ENCODE measurements at regions not wholly inside any gene's neighbourhood (a gene's known extent, or its start where the extent isn't known, plus 50 kb on each side); places are given as distances from the start of the nearest gene placed in this dataset.

GRCh38 chr19:30318261-30318660 is 53.9 kb upstream of the ZNF536 start:
- no peak for DNase-seq
- TF ChIP-seq CTCF (IDR thresholded peaks at IDR 0.05), result no peak
- H3K27me3 Mint-ChIP-seq (ENCODE audit: low read depth, poor library complexity), result peaks cover 14% of the 10 kb centered on the region
- H3K4me3 Mint-ChIP-seq, result no peak overlapping the region
- no peaks in the 10 kb centered on the region for H3K4me1 Mint-ChIP-seq
- H3K9me3 Mint-ChIP-seq, result no peaks in the 10 kb centered on the region
- H3K36me3 Mint-ChIP-seq (ENCODE audit: low read depth), result no peaks in the 10 kb centered on the region
- H3K27ac Mint-ChIP-seq, result no peak overlapping the region

GRCh38 chr19:30318936-30319335 is 53.2 kb upstream of the ZNF536 start:
- Mint-ChIP-seq H3K27me3 (ENCODE audit: low read depth, poor library complexity) (peaks cover 18% of the 10 kb centered on the region), H3K4me3 (no peak overlapping the region), H3K27ac (no peak overlapping the region), H3K9me3 (no peaks in the 10 kb centered on the region), H3K4me1 (no peaks in the 10 kb centered on the region), H3K36me3 (ENCODE audit: low read depth) (no peaks in the 10 kb centered on the region)
- no peak for TF ChIP-seq CTCF (IDR thresholded peaks at IDR 0.05)
- DNase-seq, result no peak

- Mint-ChIP-seq H3K4me1 (no peaks in the 10 kb centered on the region), H3K27me3 (ENCODE audit: low read depth, poor library complexity) (peaks cover 20% of the 10 kb centered on the region), H3K9me3 (no peaks in the 10 kb centered on the region), H3K36me3 (ENCODE audit: low read depth) (no peaks in the 10 kb centered on the region), H3K27ac (no peak overlapping the region), H3K4me3 (no peak overlapping the region)
- DNase-seq, result no peak
- TF ChIP-seq CTCF (IDR thresholded peaks at IDR 0.05), result no peak
Measured at GRCh38 chr19:30319411-30319810, 52.8 kb upstream of the ZNF536 start.

- H3K9me3 Mint-ChIP-seq, result no peaks in the 10 kb centered on the region
- no peak for DNase-seq
- H3K27ac Mint-ChIP-seq, result no peak overlapping the region
- H3K4me1 Mint-ChIP-seq, result no peaks in the 10 kb centered on the region
- TF ChIP-seq CTCF (IDR thresholded peaks at IDR 0.05), result no peak
- no peaks in the 10 kb centered on the region for H3K36me3 Mint-ChIP-seq (ENCODE audit: low read depth)
- no peak overlapping the region for H3K4me3 Mint-ChIP-seq
- H3K27me3 Mint-ChIP-seq (ENCODE audit: low read depth, poor library complexity), result peaks cover 20% of the 10 kb centered on the region
Measured at GRCh38 chr19:30319876-30320275, 52.3 kb upstream of the ZNF536 start.

GRCh38 chr19:30320466-30320865 is 51.7 kb upstream of the ZNF536 start:
- no peak overlapping the region for H3K27ac Mint-ChIP-seq
- no peak for DNase-seq
- H3K27me3 Mint-ChIP-seq (ENCODE audit: low read depth, poor library complexity), result peaks cover 20% of the 10 kb centered on the region
- no peaks in the 10 kb centered on the region for H3K36me3 Mint-ChIP-seq (ENCODE audit: low read depth)
- H3K4me3 Mint-ChIP-seq, result no peak overlapping the region
- no peak for TF ChIP-seq CTCF (IDR thresholded peaks at IDR 0.05)
- H3K4me1 Mint-ChIP-seq, result no peaks in the 10 kb centered on the region
- no peaks in the 10 kb centered on the region for H3K9me3 Mint-ChIP-seq

GRCh38 chr19:30320916-30321315 is 51.3 kb upstream of the ZNF536 start:
- peaks cover 20% of the 10 kb centered on the region for H3K27me3 Mint-ChIP-seq (ENCODE audit: low read depth, poor library complexity)

More at GRCh38 chr19:30320916-30321315, 51.3 kb upstream of the ZNF536 start:
- Mint-ChIP-seq H3K4me3 (no peak overlapping the region), H3K27ac (no peak overlapping the region), H3K9me3 (no peaks in the 10 kb centered on the region), H3K4me1 (no peaks in the 10 kb centered on the region), H3K36me3 (ENCODE audit: low read depth) (no peaks in the 10 kb centered on the region)
- TF ChIP-seq CTCF (IDR thresholded peaks at IDR 0.05), result no peak
- DNase-seq, result no peak
